GM12874 (cell line): ENCODE measurements at regions not wholly inside any gene's neighbourhood (a gene's known extent, or its start where the extent isn't known, plus 50 kb on each side); places are given as distances from the start of the nearest gene placed in this dataset.

Experiments
- CTCF ChIP-seq: IDR thresholded peaks from 2 replicates; pipeline ENCODE4 v1.5.1; 2011; ENCODE audit warnings: low read depth, mild to moderate bottlenecking, control low read depth, low read length, moderate library complexity; ENCODE audit not compliant: insufficient read depth

- no peak for TF ChIP-seq CTCF
These were observed 69.7 kb upstream of the SYPL1 start for GRCh38 chr7:106181658-106182265.

- no peak for TF ChIP-seq CTCF
These were observed 68.6 kb upstream of the SYPL1 start for GRCh38 chr7:106180721-106181120.

- TF ChIP-seq CTCF: no peak
These were observed 67.1 kb upstream of the SYPL1 start for GRCh38 chr7:106179256-106179655.

GRCh38 chr7:106178593-106179134 is 66.6 kb upstream of the SYPL1 start:
- 0 out of 2 replicates have a peak, but pooled peaks have one; percentile 5 for TF ChIP-seq CTCF

- TF ChIP-seq CTCF: no peak
These were observed 65.9 kb upstream of the SYPL1 start for GRCh38 chr7:106177738-106178592.

GRCh38 chr7:106177300-106177690 is 65.2 kb upstream of the SYPL1 start:
- TF ChIP-seq CTCF: no peak
